DND-41 (cell line): ENCODE measurements at regions not wholly inside any gene's neighbourhood (a gene's known extent, or its start where the extent isn't known, plus 50 kb on each side); places are given as distances from the start of the nearest gene placed in this dataset.

Experiments
- ATAC-seq: fragments of 200-7000 bp; cut with Tn5 transposase; 3 replicates; pipeline ENCODE4 v1.9.1; 2021; ENCODE audit warnings: low read depth; ENCODE audit not compliant: insufficient read depth
- DNase-seq: peaks from one replicate; pipeline ENCODE4 v3.0.0-alpha.2; 2020
- H2AFZ ChIP-seq: 2 replicates; pipeline ENCODE4 v1.6.0; 2012; ENCODE audit warnings: low read depth, low read length
- H3K27ac ChIP-seq: 2 replicates; pipeline ENCODE4 v1.5.1; 2012; ENCODE audit warnings: low read length, inconsistent platforms
- H3K27me3 ChIP-seq: fragments of 200-600 bp; sonication (generic); 2 replicates; pipeline ENCODE4 v1.6.0; 2012; ENCODE audit warnings: low read length, mild to moderate bottlenecking, inconsistent platforms; ENCODE audit not compliant: insufficient read depth, poor library complexity
- H3K36me3 ChIP-seq: 2 replicates; pipeline ENCODE4 v1.5.1; 2012; ENCODE audit warnings: low read length, inconsistent platforms; ENCODE audit not compliant: insufficient read depth
- H3K4me1 ChIP-seq: 2 replicates; pipeline ENCODE4 v1.5.1; 2012; ENCODE audit warnings: mild to moderate bottlenecking, low read length; ENCODE audit not compliant: insufficient read depth
- H3K4me2 ChIP-seq: 2 replicates; pipeline ENCODE4 v1.6.0; 2012; ENCODE audit warnings: mild to moderate bottlenecking, moderate library complexity, low read length, inconsistent platforms; ENCODE audit not compliant: insufficient read depth
- H3K4me3 ChIP-seq, 2 experiments: fragments of 200-600 bp in 1 of 2; shearing (Covaris generic) in 1 of 2; 2 replicates each; pipeline ENCODE4 v1.5.1; 2012 to 2016; ENCODE audit warnings: inconsistent platforms in 2 of 2, low read length in 2 of 2, mild to moderate bottlenecking in 2 of 2, low read depth in 1 of 2, moderate library complexity in 1 of 2
- H3K79me2 ChIP-seq: 2 replicates; pipeline ENCODE4 v1.6.0; 2012; ENCODE audit warnings: low read length, inconsistent platforms; ENCODE audit not compliant: insufficient read depth
- H3K9ac ChIP-seq: 2 replicates; pipeline ENCODE4 v1.6.0; 2012; ENCODE audit warnings: low read depth, mild to moderate bottlenecking, inconsistent platforms, low read length, moderate library complexity
- H3K9me3 ChIP-seq: 2 replicates; pipeline ENCODE4 v1.5.1; 2012; ENCODE audit warnings: low read length, moderate library complexity, mild to moderate bottlenecking, inconsistent platforms; ENCODE audit not compliant: insufficient read depth, severe bottlenecking
- H4K20me1 ChIP-seq: 2 replicates; pipeline ENCODE4 v1.6.0; 2012; ENCODE audit warnings: low read length; ENCODE audit not compliant: insufficient read depth
- CTCF ChIP-seq: IDR thresholded peaks from 2 replicates; pipeline ENCODE4 v1.5.1; 2012; ENCODE audit warnings: borderline replicate concordance, low read length, moderate library complexity, mild to moderate bottlenecking; ENCODE audit not compliant: poor library complexity, severe bottlenecking; ENCODE audit errors: extremely low read depth
- EZH2 ChIP-seq: IDR thresholded peaks from 3 replicates; pipeline ENCODE4 v1.6.1; 2012; ENCODE audit warnings: borderline replicate concordance, low read depth, mild to moderate bottlenecking, moderate library complexity, low read length, inconsistent platforms; ENCODE audit not compliant: severe bottlenecking

- no peaks in the 10 kb centered on the region for H3K79me2 ChIP-seq
- H3K27me3 ChIP-seq: no peaks in the 10 kb centered on the region
- no peaks in the 10 kb centered on the region for H3K4me1 ChIP-seq
- H3K27ac ChIP-seq: no peak overlapping the region
- no peak overlapping the region for H3K4me3 ChIP-seq
- H2AFZ ChIP-seq: no peak overlapping the region
- no peaks in the 10 kb centered on the region for H3K36me3 ChIP-seq
- no peaks in the 10 kb centered on the region for H4K20me1 ChIP-seq
- H3K9me3 ChIP-seq: no peaks in the 10 kb centered on the region
- no peak for ATAC-seq
- TF ChIP-seq EZH2: no peak
- TF ChIP-seq CTCF: no peak
- no peak overlapping the region for H3K9ac ChIP-seq
- H3K4me2 ChIP-seq: no peak overlapping the region
- DNase-seq: no peak
Observed at GRCh38 chr3:110526777-110527727, 544.6 kb upstream of the NECTIN3 start.

GRCh38 chr3:110528305-110529121 is 543.1 kb upstream of the NECTIN3 start:
- Histone ChIP-seq H3K4me1 (no peaks in the 10 kb centered on the region), H3K36me3 (no peaks in the 10 kb centered on the region), H3K27me3 (no peaks in the 10 kb centered on the region), H3K9me3 (no peaks in the 10 kb centered on the region), H3K27ac (no peak overlapping the region), H3K9ac (no peak overlapping the region), H4K20me1 (no peaks in the 10 kb centered on the region), H3K4me2 (no peak overlapping the region), H3K4me3 (no peak overlapping the region), H2AFZ (no peak overlapping the region), H3K79me2 (no peaks in the 10 kb centered on the region)
- ATAC-seq: no peak
- no peak for TF ChIP-seq CTCF
- no peak for TF ChIP-seq EZH2
- DNase-seq: no peak

- no peaks in the 10 kb centered on the region for H3K27me3 ChIP-seq
- no peak overlapping the region for H3K9ac ChIP-seq
- H3K4me3 ChIP-seq: no peak overlapping the region
- H3K4me2 ChIP-seq: no peak overlapping the region
- no peak overlapping the region for H3K27ac ChIP-seq
- ATAC-seq (no peak), DNase-seq (no peak)
- no peaks in the 10 kb centered on the region for H3K36me3 ChIP-seq
- no peaks in the 10 kb centered on the region for H3K4me1 ChIP-seq
- no peaks in the 10 kb centered on the region for H3K79me2 ChIP-seq
- no peaks in the 10 kb centered on the region for H3K9me3 ChIP-seq
- H4K20me1 ChIP-seq: no peaks in the 10 kb centered on the region
- no peak overlapping the region for H2AFZ ChIP-seq
- no peak for TF ChIP-seq CTCF
- TF ChIP-seq EZH2: no peak
Observed at GRCh38 chr3:110530902-110531301, 540.7 kb upstream of the NECTIN3 start.
